PFSK-1 (cell line): ENCODE measurements at regions not wholly inside any gene's neighbourhood (a gene's known extent, or its start where the extent isn't known, plus 50 kb on each side); places are given as distances from the start of the nearest gene placed in this dataset.

Source experiments
- FOXP2 ChIP-seq: optimal IDR thresholded peaks from 2 replicates; pipeline ENCODE3; 2011; ENCODE audit warnings: borderline replicate concordance, control low read depth, inconsistent platforms; ENCODE audit not compliant: insufficient read depth; ENCODE audit errors: extremely low read length, extremely low read depth
- POLR2AphosphoS5 ChIP-seq: IDR thresholded peaks from 2 replicates; pipeline ENCODE4 v1.6.1; 2012; ENCODE audit warnings: low read depth, mild to moderate bottlenecking, control low read depth, low read length, moderate library complexity
- SIN3A ChIP-seq: IDR thresholded peaks from 2 replicates; pipeline ENCODE4 v1.6.1; 2012; ENCODE audit warnings: mild to moderate bottlenecking, low read length, moderate library complexity, borderline replicate concordance; ENCODE audit not compliant: insufficient read depth
- TAF1 ChIP-seq: IDR thresholded peaks from 2 replicates; pipeline ENCODE4 v1.6.1; 2012; ENCODE audit warnings: low read length, control low read depth, borderline replicate concordance; ENCODE audit not compliant: insufficient read depth
- TF ChIP-seq, protein P1 (sequence below), 2 experiments: IDR thresholded peaks; 2 replicates each; pipeline versions ENCODE4 v1.6.1 to v1.8.0; 2011 to 2012; ENCODE audit warnings: low read depth in 2 of 2, low read length in 2 of 2, control low read depth in 1 of 2, inconsistent platforms in 1 of 2, mild to moderate bottlenecking in 1 of 2, moderate library complexity in 1 of 2; ENCODE audit not compliant: insufficient read depth in 1 of 2

DNA sequence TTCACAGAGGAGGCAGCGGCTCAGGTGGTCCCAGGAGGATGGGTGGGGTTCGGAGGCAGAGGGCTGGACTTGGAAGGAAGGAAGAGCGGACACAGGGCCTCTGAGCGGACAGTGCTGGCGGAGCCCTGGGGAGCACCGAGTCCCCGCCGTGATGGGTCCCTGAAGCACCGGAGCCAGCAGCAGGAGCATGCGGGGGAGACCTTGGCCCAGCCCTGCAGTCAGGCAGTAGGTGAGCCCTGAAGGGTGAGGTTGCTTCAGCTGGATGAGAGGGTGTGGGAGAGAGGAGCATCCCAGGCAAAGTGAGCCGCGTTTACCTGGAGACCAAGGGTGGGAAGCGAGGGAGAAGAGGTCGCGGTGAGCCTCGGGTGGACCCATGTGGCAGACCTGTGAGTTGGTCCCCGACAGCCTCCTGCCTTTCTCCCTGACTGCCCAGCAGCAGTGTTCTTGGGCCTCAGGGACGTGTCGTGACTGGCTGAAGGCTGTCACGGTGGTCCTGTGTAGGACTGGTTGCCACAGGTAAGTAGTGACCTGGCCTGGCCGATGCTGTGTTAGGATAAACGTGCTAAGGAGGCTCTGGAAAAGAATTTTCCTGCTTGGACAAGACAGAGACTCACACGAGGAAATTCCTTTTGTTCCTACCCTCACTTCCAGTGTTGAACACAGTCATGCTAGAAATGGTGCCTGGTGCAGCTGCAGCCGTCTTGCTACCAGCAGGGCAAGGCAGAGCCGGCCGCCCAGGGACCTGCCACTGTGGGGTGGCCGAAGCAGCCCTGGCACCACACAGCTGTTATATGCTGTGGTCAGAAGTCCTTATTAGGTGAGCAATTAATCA is 73.0 kb downstream of the RRM2 start:
- no peak for TF ChIP-seq SIN3A

DNA sequence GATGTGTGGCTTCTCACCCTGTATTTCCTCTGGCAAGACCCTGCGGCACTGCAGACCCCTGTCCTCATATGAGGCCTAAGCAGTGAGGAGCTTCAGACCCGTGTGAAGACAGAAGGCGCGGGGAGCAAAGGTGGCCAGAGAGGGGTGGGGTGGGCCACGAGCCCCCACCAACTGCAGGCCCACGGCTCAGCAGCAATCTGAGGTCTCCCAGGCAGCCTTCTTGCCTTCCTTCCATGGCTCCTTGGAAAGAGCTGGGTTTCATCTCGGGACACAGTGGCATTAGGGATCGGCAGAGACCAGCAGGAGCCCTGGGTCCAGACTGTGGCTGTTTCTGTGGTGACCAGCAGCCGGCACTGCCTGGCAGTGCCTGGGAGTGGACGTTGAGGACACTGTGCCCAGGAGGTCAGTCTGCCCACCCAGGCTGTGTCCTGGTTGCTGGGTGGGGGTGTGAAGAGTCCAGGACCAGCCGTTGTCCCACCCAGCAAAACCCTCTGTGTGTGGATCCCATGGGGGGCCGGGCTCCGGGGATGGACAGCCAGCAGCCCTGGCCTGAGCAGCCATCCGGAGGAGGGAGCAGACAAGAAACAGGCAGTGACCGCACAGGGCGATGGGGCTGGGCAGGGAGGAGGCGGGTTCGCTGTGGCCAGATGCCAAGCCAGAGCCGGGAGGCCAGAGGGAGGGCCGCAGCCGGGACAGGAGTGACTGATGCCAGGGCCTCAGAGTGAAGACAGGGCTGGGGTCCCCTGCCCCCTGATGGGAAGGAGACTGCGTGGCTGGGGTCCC is 73.8 kb downstream of the RRM2 start:
- TF ChIP-seq, protein P1, sequence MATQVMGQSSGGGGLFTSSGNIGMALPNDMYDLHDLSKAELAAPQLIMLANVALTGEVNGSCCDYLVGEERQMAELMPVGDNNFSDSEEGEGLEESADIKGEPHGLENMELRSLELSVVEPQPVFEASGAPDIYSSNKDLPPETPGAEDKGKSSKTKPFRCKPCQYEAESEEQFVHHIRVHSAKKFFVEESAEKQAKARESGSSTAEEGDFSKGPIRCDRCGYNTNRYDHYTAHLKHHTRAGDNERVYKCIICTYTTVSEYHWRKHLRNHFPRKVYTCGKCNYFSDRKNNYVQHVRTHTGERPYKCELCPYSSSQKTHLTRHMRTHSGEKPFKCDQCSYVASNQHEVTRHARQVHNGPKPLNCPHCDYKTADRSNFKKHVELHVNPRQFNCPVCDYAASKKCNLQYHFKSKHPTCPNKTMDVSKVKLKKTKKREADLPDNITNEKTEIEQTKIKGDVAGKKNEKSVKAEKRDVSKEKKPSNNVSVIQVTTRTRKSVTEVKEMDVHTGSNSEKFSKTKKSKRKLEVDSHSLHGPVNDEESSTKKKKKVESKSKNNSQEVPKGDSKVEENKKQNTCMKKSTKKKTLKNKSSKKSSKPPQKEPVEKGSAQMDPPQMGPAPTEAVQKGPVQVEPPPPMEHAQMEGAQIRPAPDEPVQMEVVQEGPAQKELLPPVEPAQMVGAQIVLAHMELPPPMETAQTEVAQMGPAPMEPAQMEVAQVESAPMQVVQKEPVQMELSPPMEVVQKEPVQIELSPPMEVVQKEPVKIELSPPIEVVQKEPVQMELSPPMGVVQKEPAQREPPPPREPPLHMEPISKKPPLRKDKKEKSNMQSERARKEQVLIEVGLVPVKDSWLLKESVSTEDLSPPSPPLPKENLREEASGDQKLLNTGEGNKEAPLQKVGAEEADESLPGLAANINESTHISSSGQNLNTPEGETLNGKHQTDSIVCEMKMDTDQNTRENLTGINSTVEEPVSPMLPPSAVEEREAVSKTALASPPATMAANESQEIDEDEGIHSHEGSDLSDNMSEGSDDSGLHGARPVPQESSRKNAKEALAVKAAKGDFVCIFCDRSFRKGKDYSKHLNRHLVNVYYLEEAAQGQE (IDR thresholded peaks at IDR 0.05; ENCODE audit: insufficient read depth in 1 of 2, low read depth in 2 of 2, low read length in 2 of 2), result no peak
- TF ChIP-seq TAF1, result no peak
- no peak for TF ChIP-seq FOXP2
- TF ChIP-seq POLR2AphosphoS5, result no peak
- no peak for TF ChIP-seq SIN3A

DNA sequence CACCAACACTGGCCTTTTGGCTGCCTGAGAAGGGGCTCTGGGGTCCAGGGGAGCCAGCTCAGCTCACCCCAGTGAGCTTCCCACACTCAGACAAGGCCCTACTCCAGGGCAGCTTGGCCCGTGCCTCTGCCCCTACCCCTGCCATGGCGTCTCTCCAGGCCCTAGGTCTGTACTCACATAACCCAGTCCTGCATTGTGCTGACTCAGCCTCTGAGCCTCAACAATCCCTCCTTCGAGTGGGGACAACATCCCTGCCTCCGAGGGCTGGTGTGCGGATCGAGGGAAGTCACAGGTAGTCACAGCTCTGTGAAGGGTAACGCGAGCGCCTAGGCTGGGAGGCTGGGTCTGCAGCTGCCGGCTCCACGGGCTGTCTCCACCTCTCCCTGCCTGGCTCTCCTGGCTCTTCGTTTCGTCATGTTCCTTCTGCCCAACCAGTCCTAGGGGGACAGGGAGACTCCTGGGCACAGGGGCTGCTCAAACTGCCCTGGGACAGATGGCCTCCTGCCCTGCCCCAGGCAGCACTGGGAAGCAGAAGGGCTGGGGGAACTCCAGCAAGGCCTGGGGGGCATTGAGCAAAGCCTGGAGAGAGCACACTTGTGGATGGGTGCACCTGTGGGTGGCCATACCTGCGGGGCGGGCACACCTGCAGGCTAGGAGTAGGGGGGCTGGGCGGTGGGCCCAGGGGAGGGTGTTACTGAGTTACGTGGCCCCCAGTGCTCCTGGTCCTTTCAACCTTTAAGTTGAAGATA is 74.6 kb downstream of the RRM2 start:
- TF ChIP-seq FOXP2, result no peak
- no peak for TF ChIP-seq SIN3A
- TF ChIP-seq TAF1, result no peak
- TF ChIP-seq POLR2AphosphoS5, result no peak
- TF ChIP-seq, protein P1 (IDR thresholded peaks at IDR 0.05; ENCODE audit: insufficient read depth in 1 of 2, low read depth in 2 of 2, low read length in 2 of 2), result no peak

DNA sequence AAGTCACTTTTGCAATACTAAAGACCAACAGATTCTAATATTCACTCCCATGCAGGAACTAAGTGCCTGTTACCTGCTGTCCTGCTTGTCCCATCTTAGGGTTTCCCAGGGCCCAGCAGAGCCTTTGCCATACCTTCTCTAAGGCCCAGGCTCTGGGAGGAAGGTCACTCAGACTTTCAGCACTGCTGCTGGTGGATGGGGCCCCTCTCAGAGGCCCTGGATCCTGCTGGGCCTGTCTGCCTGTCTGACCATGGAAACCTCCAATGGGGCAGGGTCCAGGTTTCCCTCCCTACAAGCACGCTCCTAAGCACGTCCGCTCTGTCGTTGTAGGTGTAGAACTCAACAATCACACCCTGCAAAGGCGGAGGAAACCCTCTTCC is 75.1 kb downstream of the RRM2 start:
- no peak for TF ChIP-seq TAF1
- TF ChIP-seq, protein P1 (IDR thresholded peaks at IDR 0.05; ENCODE audit: insufficient read depth in 1 of 2, low read depth in 2 of 2, low read length in 2 of 2), result no peak
- no peak for TF ChIP-seq FOXP2
- TF ChIP-seq SIN3A, result no peak
- TF ChIP-seq POLR2AphosphoS5, result no peak

DNA sequence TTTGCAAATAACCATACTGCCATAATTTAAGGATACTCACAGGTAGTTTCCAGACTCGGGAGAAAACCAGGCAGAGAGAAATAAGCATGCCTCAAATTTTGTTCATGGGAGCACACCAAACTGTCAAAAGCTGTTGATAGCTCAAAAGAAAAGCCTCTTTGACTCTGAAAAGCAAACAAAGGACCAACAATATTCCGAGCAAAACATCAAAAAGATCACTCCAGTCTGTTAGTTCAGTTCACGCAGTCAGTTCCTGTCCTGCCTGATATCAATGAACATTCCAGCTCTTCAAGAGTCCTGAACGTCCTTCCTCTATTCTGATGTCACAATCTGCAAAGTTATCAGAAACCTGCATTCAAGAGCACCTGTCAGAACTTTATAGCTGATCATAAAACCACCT is 78.7 kb downstream of the RRM2 start:
- no peak for TF ChIP-seq FOXP2
- no peak for TF ChIP-seq TAF1
- TF ChIP-seq SIN3A, result no peak
- TF ChIP-seq, protein P1 (IDR thresholded peaks at IDR 0.05; ENCODE audit: insufficient read depth in 1 of 2, low read depth in 2 of 2, low read length in 2 of 2), result no peak
- no peak for TF ChIP-seq POLR2AphosphoS5
